Left ventricle myocardium inferior (tissue), 1 donor: ENCODE measurements at regions not wholly inside any gene's neighbourhood (a gene's known extent, or its start where the extent isn't known, plus 50 kb on each side); places are given as distances from the start of the nearest gene placed in this dataset.

Experiments used
- DNase-seq: peaks from one replicate; pipeline ENCODE4 v3.0.0-alpha.2; 2020
- H3K27ac ChIP-seq: fragments of 200-600 bp; replicated peaks from 2 replicates; pipeline ENCODE4 v1.8.0; 2021
- H3K27me3 ChIP-seq: fragments of 200-600 bp; 2 replicates; pipeline ENCODE4 v1.8.0; 2021; ENCODE audit warnings: low read depth
- H3K36me3 ChIP-seq: fragments of 200-600 bp; 2 replicates; pipeline ENCODE4 v1.8.0; 2021
- H3K4me1 ChIP-seq: fragments of 200-600 bp; 2 replicates; pipeline ENCODE4 v1.8.0; 2021
- H3K4me3 ChIP-seq: fragments of 200-600 bp; 2 replicates; pipeline ENCODE4 v1.8.0; 2021; ENCODE audit warnings: mild to moderate bottlenecking, moderate library complexity
- H3K9me3 ChIP-seq: fragments of 200-600 bp; replicated peaks from 2 replicates; pipeline ENCODE4 v1.8.0; 2021
- CTCF ChIP-seq: fragments of 200-600 bp; IDR thresholded peaks from 2 replicates; pipeline ENCODE4 v1.8.0; 2021; ENCODE audit warnings: antibody characterized with exemption, mild to moderate bottlenecking, borderline replicate concordance
- intact Hi-C: fragments of 100-400 bp; cut with micrococcal nuclease; formaldehyde crosslinking; loops from one replicate; pipeline ENCODE4 v1.11.0; 2022
- donor health status: DM: no; HTN: yes; CAD: no; lungs with severe emphysema.

DNA sequence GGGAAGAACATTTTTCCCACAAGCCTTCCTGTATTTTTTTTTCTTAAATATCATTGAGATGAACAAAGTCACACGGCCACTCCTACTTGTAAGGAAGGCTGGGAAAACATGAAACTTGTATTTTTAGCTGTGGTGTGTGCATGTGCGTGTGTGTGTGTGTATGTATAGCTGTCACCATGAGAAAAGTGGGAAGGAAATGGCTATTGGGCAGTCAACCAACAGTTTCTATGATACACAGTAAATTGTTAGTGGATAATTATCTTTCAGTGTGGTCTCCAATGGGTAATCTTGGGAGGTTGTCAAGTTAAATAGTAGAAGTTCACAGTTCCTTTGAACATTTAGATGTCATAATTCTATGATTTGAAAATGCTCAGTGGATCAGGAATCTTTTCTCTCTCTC is 132.7 kb upstream of the USP24 start:
- intact Hi-C loops: no loop called here
- DNase-seq: no peak
- Histone ChIP-seq H3K9me3 (no peaks in the 10 kb centered on the region), H3K27me3 (no peaks in the 10 kb centered on the region), H3K4me3 (no peak overlapping the region), H3K4me1 (peaks cover 13% of the 10 kb centered on the region), H3K36me3 (no peaks in the 10 kb centered on the region), H3K27ac (no peak overlapping the region)
- TF ChIP-seq CTCF: no peak

GRCh38 chr1:55347041-55347440 is 131.9 kb upstream of the USP24 start:
- Histone ChIP-seq H3K4me1 (peaks cover 5% of the 10 kb centered on the region), H3K27me3 (no peaks in the 10 kb centered on the region), H3K36me3 (no peaks in the 10 kb centered on the region), H3K27ac (no peak overlapping the region), H3K9me3 (no peaks in the 10 kb centered on the region), H3K4me3 (no peak overlapping the region)
- intact Hi-C loops: no loop called here
- no peak for DNase-seq
- no peak for TF ChIP-seq CTCF

DNA sequence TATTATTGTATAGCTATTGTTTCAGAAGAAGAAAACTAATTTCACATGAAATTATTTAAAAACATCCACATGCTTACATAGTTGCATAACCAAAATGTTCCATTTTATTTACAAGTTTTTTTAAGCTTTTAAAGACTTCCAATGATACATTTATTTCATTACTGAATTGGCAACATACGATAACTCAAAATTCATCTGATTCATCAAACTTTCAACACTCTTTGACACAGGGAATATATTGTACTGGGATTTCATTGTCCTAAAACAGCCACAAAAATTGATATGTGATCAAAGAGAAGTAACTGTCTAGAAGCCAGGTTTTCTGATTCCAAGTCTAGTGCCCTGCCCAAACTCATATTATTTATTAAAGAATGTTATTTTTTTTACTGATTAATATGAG is 131.4 kb upstream of the USP24 start:
- no peak for TF ChIP-seq CTCF
- H3K27me3 ChIP-seq: no peaks in the 10 kb centered on the region
- H3K4me3 ChIP-seq: no peak overlapping the region
- intact Hi-C loops: no loop called here
- no peaks in the 10 kb centered on the region for H3K9me3 ChIP-seq
- peaks cover under 1% of the 10 kb centered on the region for H3K4me1 ChIP-seq
- DNase-seq: no peak
- no peaks in the 10 kb centered on the region for H3K36me3 ChIP-seq
- H3K27ac ChIP-seq: no peak overlapping the region

GRCh38 chr1:55339681-55340080 is 124.5 kb upstream of the USP24 start:
- Histone ChIP-seq H3K36me3 (no peaks in the 10 kb centered on the region), H3K9me3 (peaks cover 18% of the 10 kb centered on the region), H3K4me3 (no peak overlapping the region), H3K4me1 (no peaks in the 10 kb centered on the region), H3K27me3 (no peaks in the 10 kb centered on the region), H3K27ac (no peak overlapping the region)
- intact Hi-C loops: no loop called here
- no peak for TF ChIP-seq CTCF
- no peak for DNase-seq

- Histone ChIP-seq H3K4me3 (no peak overlapping the region), H3K9me3 (peaks cover 18% of the 10 kb centered on the region), H3K27me3 (no peaks in the 10 kb centered on the region), H3K36me3 (no peaks in the 10 kb centered on the region), H3K4me1 (no peaks in the 10 kb centered on the region), H3K27ac (no peak overlapping the region)
- TF ChIP-seq CTCF: no peak
- intact Hi-C loops: no loop called here
- DNase-seq: no peak
Measured at GRCh38 chr1:55338448-55338820, 123.3 kb upstream of the USP24 start.

- H3K4me1 ChIP-seq: no peaks in the 10 kb centered on the region
- TF ChIP-seq CTCF: peak; percentile 54
- intact Hi-C loops: no loop called here
- H3K27ac ChIP-seq: no peak overlapping the region
- DNase-seq: no peak
- H3K27me3 ChIP-seq: no peaks in the 10 kb centered on the region
- H3K9me3 ChIP-seq: peaks cover 18% of the 10 kb centered on the region
- no peak overlapping the region for H3K4me3 ChIP-seq
- no peaks in the 10 kb centered on the region for H3K36me3 ChIP-seq
Measured at GRCh38 chr1:55337801-55338447, 122.8 kb upstream of the USP24 start.
